ENCODE measurements at regions not wholly inside any gene's neighbourhood (a gene's known extent, or its start where the extent isn't known, plus 50 kb on each side); places are given as distances from the start of the nearest gene placed in this dataset.
"Not testable (repeated sequence)": the region's sequence is repeated elsewhere in the genome, so short reads cannot be mapped to it uniquely, and the experiment has no call there.

GRCh38 chr21:14826630-14827029 lies 238.2 kb downstream of the NRIP1 start:
- DNase-seq (ENCODE audit: low spot score), result no peak

GRCh38 chr21:14825514-14825974 lies 239.3 kb downstream of the NRIP1 start:
- no peak for DNase-seq (ENCODE audit: low spot score)

DNA sequence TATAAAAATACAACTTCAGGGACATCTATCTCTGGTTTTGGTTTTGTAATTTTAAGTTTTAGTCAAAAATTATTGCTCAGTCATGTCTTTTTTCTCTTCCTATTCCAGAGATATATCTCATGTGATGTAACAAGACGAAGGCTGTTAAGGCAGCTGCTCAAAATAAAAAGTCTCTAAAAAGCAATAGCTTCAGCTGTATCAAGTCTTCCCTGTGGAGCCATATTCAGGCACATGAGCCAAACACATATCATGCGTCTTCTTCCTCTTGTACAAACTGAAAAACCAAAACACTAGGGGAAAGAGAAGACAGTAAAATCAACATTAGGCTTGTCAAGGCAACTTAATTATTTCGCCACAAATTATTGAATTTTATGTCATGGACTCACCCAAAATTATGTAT lies 240.7 kb downstream of the NRIP1 start:
- DNase-seq (ENCODE audit: low spot score), result no peak

DNA sequence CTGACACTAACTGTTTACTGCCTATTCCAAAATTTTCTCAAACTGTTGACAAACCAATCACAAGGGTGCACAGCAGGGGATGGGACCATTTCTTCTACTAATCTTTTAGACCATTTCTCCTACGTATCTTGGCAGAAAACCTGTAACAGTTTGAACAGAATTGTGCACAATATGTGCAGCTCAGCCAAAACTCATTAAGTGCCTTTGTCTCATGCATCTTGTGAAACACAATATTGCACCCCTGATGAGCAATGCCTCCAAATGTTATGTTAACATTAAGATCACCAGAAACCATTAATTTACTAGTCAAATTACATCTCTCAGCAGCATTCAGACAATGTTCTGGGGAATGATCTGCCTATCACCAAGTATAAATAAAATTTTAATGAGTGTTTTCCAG lies 247.5 kb downstream of the NRIP1 start:
- DNase-seq (ENCODE audit: low spot score), result no peak

DNA sequence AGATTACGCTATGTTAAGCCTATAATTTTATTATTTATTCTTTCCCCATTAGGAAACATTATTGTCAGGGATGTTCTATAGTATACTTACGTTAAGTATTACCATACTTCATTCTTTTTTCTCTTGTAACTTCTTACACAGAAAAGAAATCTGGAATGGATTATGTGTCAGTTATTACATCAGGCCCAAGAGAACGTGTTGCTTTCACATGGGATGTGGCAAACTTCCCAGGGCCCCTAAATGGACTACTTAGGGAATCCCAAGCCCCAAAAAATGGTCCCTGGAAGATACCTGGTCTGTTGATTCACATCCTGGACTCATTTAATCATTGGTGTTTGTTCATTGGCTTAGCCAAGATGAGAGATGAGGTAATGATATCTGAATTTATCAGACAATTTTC lies 249.8 kb downstream of the NRIP1 start:
- DNase-seq (ENCODE audit: low spot score), result no peak

GRCh38 chr21:14814282-14814681 lies 250.5 kb downstream of the NRIP1 start:
- no peak for DNase-seq (ENCODE audit: low spot score)

DNA sequence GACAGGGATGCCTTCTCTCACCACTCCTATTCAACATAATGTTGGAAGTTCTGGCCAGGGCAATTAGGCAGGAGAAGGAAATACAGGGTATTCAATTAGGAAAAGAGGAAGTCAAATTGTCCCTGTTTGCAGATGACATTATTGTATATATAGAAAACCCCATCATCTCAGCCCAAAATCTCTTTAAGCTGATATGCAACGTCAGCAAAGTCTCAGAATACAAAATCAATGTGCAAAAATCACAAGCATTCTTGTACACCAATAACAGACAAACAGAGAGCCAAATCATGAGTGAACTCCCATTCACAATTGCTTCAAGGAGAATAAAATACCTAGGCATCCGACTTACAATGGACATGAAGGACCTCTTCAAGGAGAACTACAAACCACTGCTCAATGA lies 258.1 kb upstream of the SAMSN1 start:
- DNase-seq (ENCODE audit: low spot score), result not testable (repeated sequence)

DNA sequence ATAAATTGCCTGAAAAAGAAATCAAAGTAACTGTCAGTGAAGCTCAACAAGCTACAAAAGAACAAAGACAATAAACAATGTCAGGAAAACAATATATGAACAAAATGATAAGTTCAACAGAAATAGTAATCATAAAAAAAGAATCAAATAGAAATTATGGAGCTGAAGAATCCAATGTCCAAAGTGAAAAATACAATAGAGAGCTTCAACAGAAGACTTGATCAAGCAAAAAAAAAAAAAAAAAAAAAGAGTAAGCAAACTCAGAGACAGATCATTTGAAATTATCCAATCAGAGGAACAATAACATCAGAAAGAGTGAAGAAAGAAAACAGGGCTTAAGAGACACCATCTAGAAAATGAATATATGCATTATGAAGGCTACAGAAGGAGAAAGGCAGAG lies 251.4 kb upstream of the SAMSN1 start:
- no peak for DNase-seq (ENCODE audit: low spot score)

DNA sequence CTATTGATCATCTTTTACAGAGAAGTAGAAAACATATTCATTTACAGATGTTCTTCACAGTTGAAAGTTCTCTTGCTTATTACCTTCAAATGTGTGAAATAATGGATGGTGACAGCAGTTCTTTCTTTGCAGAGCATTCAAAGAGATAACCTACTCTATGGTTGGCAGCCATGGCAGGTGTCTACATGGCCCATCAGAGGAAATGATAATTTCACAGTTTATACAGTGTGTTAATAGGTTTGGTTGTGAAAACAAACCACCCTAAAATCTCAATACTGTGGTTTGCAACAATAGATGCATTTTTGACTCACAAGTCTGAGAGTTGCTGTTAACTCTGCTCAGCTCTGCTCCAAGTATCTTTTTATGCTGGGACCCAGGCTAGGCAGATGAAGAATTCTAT lies 241.2 kb upstream of the SAMSN1 start:
- no peak for DNase-seq (ENCODE audit: low spot score)

DNA sequence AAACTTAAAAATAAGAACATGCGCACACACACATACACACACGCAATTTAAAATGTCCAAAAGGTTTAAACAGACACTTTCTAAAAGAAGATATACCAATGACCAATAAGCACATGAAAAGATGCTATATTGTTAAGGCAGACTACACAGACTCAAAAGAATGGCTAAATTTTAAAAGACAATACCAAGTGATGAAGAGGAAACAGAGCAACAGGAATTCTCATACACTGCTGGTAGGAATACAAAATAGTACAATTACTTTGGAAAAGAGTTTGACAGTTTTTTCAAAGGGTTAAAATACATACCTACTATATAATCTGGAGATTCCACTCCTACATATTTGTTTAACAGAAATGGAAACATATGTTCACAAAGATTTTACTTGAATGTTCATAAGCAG lies 239.6 kb upstream of the SAMSN1 start:
- no peak for DNase-seq (ENCODE audit: low spot score)

DNA sequence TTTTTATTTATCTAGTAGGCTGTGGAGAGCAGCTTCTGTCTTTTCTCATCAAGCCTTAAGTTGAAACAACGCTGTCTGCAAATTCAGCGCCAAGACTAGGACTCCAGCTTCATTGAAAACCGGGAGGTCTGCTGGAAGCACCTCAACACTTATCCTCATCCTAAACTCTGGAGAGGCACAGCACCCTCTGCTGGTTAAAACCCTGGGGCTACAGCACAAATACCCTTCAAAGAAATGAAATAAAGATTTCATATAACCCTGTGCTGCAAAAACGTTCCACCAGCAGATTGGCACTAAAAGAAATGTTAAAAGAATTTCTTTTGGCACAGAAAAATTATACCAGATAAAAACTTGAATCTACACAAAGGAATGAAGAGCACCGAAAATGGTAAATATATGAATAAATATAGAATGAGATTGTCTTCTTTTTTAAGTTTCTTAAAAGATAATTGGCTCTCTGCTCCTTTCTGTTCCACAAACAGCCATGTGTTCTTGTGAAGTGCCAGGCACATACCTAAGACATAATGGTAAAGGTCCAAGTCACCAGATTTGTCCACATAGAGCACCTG lies 227.7 kb upstream of the SAMSN1 start:
- DNase-seq (ENCODE audit: low spot score), result peak; percentile 32

DNA sequence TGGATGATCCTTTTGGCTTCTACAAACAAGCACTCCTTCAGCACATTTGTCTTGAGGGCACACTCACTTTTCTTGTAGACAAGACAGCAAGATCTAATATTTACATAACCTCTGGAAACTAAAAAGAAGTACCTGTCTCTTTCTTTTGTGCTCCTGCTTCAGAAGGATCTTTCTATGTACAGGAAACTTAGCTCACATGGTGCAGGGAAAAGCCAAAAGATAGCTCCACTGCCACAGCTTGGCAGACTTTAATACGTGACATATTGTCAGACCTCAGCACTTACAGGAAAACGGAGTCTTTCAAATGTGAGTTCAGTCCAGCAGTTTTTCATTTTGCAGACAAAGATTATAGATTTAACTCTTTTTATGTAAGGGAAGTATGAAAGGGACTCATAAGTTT lies 225.5 kb upstream of the SAMSN1 start:
- peak; percentile 27 for DNase-seq (ENCODE audit: low spot score)

- DNase-seq (ENCODE audit: low spot score), result no peak
Measured at GRCh38 chr21:14768042-14768441, 221.9 kb upstream of the SAMSN1 start.

DNA sequence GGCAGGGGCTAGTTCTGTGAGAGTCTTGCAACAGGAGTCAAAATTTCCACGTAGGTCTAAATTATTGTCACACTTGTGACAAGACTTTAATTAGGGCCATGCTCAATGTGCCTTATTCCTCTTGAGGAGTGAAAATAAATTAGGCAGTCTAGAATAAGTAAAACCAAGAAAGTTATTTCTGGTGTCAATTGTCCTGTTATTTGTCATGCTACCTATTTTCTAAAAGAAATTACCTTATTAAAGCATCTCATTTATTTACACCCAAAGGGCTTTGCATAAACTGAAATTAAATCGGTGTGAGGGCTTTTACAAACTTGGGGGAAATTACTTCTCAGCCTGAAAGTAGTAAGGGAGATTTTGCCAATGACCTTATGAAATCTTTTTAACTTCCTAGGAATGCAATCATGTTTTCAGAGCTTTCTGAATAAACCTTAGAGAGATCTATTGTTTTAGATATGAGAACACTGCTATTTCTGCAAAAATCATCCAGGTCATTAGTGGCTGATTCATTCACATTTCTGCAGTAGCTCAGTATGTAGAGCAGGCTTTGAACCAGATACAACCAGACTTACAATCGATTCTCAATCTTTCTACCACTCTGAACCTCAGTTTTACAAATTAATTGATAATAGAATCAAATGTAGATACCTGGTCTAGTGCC lies 221.2 kb upstream of the SAMSN1 start:
- no peak for DNase-seq (ENCODE audit: low spot score)

DNA sequence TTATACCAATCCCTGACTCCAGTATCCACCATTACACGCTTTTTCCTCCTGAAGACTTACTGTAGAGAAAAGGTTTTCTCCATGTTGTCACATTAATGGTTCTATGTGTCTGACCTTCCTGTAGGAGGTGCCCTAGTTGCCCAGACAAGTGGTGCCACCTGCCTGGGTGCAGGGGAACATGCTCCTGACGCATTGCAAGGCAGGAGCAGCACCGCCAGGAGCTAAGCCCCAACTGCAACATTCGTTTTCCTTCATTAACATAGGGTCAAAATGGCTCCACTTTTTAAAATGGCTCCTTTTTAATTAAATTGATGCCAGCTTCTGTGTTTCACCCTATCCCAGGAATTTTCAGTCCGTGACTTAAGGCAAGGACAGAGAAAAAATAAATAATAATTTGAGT lies 220.1 kb upstream of the SAMSN1 start:
- DNase-seq (ENCODE audit: low spot score), result no peak

DNA sequence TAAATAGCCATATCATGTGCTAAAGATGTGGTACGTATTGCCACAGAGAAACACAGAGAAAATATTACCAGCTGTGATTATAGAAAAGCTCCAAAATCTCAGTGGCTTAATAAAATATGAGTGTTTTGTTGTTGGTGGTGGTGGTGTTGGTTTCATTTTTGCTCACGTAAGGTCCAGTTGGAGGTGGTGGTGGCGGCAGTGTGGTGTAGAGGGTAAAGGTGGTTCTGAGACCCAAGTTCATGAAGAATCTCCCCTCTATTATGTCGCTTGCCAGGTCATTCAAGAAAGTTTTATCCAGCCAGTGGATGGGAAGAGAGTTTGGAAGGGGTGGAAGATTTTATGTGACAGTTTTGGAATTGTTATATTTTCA lies 217.6 kb upstream of the SAMSN1 start:
- no peak for DNase-seq (ENCODE audit: low spot score)

DNA sequence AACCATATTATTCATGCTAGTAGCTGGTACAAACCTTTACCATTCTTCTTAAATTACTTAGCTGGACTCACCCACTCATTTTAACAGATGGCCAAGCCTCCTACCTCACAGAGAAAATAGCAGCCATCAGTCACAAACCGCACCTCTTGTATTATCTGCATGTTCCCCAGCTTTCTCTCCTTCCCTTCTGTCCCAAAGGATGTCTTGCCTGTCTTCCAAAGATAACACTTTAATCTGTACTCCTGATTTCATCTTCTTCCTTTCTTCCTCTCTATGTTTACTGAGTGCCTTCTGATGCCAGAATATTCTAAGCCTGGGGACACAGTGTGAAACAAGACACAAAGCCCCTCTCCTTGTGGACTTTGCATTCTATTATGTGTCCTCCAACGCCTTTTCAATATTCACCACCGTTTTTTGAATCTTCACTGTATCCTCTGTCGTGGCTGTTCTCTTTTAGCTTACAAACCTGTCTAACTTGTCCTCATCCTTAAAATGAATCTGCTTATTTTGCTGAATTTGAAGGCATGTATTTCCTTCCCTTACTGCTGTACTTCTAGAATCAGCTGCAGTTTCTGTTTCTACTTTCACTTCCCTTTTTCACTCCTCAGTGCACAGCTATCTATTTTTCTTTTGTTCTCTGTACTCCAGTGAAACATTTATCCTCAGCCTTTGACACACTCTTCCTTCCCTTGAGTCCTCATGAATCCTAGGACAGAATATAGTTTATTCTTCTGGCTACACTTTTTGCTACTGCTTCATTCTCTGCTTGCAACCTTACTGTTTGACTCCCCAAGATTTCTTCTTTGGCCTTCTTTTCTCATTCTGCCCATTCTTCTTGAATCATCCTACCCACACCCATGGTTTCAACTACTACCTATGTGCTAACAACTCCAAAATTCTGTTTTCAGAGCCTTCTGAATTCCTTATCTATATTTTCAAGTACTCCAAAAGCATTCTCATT lies 216.9 kb upstream of the SAMSN1 start:
- DNase-seq (ENCODE audit: low spot score), result peak; percentile 53

DNA sequence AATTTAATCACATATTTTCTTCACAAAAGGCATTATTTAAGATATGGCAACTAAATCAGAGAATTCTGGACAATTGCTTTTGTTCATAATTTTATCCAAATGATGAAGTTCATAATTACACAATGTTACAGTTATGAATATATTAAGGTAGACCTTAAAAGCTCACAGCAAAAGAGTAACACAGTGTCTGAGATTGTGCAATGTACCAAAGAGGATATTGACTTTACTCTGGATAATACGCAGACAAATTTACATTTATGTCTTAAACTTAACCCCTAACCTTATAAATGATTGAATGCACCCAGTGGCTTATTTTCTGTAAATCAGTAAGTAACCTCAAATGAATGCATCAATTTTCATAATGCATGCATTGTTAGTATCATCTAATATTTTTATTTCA lies 216.2 kb upstream of the SAMSN1 start:
- DNase-seq (ENCODE audit: low spot score), result no peak

DNA sequence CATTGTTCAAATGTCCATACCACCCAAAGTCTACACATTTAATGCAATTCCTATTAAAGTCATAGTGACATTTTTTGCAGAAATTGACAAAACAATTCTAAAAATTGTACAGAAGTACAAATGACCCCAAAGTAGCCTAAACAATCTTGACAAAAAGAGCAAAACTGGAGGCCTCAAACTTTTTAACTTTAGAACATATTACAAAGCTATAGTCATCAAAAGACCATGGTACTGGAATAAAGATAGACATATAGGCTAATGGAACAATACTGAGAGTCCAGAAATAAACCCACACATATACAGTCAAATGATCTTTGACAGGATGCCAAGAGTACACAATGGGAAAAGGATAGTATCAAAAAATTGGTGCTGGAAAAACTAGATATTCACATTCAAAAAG lies 213.2 kb upstream of the SAMSN1 start:
- no peak for DNase-seq (ENCODE audit: low spot score)

GRCh38 chr21:14758849-14759248 lies 212.7 kb upstream of the SAMSN1 start:
- DNase-seq (ENCODE audit: low spot score), result no peak

DNA sequence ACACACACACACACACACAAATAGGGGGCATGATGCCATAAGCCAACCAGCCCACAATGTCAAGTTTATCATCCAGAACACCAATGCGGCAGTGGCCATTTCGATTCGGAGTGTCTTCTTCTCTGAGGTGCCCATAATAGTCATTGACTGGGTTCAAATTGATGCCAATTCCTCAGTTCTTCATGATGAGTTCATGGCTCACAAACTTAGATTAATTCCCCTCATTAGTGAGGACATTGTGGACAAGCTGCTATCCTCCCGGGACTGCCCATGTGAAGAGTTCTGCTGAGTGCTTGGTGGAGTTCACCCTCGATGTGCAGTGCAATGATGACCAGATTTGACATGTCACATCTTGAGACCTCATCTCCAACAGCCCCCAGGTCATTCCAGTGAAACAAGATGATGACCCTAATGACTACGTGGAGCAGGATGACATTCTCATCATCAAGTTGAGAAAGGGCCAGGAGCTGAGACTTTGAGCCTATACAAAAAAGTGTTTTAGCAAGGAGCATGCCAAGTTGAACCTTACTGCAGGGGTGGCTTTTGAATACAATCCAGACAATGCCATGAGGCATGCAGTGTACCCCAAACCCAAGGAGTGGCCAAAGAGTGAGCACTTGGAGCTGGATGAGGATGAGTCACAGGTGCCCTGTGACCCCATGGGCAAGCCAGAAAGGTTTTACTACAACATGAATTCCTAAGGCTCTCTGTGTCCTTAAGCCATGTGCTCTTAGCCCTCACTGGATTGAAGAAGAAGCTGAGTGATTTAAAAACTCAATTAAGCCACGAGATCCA lies 211.6 kb upstream of the SAMSN1 start:
- no peak for DNase-seq (ENCODE audit: low spot score)

- DNase-seq (ENCODE audit: low spot score), result no peak
Measured at GRCh38 chr21:14755086-14755485, 209.0 kb upstream of the SAMSN1 start.
